ENCODE measurements at regions not wholly inside any gene's neighbourhood (a gene's known extent, or its start where the extent isn't known, plus 50 kb on each side); places are given as distances from the start of the nearest gene placed in this dataset.

DNA sequence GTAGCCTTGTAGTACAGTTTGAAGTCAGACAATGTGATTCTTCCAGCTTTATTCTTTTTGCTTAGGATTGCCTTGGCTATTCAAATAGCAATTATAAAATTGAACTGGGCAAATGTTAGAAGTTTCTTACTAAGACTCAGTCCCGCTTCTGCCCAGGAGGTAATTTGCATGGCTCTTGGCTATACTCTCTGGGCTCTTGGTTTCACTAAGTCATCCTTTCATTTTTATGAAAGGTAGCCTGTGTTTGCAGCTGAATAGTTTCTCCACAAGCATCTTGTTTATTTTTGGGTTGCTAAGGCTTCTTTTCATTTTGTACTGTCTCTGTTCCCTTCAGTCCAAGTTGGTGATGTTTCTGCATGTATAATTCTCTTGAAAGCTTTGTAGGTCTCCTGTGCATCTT lies 340.6 kb downstream of the SH2D4B start:
- Histone ChIP-seq H3K9me3 (ENCODE audit: low read depth, low read length, poor library complexity, severe bottlenecking) (no peaks in the 10 kb centered on the region), H3K4me1 (ENCODE audit: insufficient read depth, low read length, poor library complexity, severe bottlenecking) (no peaks in the 10 kb centered on the region), H3K27me3 (replicated peaks; ENCODE audit: insufficient read depth, low read depth, low read length, poor library complexity) (no peaks in the 10 kb centered on the region), H3K27ac (ENCODE audit: low read depth, low read length, poor library complexity, severe bottlenecking) (no peak overlapping the region), H3K36me3 (ENCODE audit: insufficient read depth, low read length, poor library complexity, severe bottlenecking) (no peaks in the 10 kb centered on the region), H3K4me3 (ENCODE audit: low read depth, low read length, poor library complexity, severe bottlenecking) (no peak overlapping the region)
- POLR2A ChIA-PET (ENCODE audit: low non-redundant PET) = no interaction called here
- no peak for DNase-seq (ENCODE audit: low spot score)
- BruUV-seq (replicated peaks) = no TSS peak
- intact Hi-C loops (cut with micrococcal nuclease; ENCODE audit: unreplicated experiment) = no loop called here
- TF ChIP-seq EZH2 (IDR thresholded peaks at IDR 0.05; ENCODE audit: borderline replicate concordance, low read depth, low read length, poor library complexity, severe bottlenecking) (no peak), CTCF (conservative IDR thresholded peaks at IDR 0.05; ENCODE audit: low read depth, low read length) (no peak)
- CTCF ChIA-PET = no interaction called here

- DNase-seq (ENCODE audit: low spot score) = no peak
- no TSS peak for BruUV-seq (replicated peaks)
- Histone ChIP-seq H3K4me3 (ENCODE audit: low read depth, low read length, poor library complexity, severe bottlenecking) (no peak overlapping the region), H3K4me1 (ENCODE audit: insufficient read depth, low read length, poor library complexity, severe bottlenecking) (no peaks in the 10 kb centered on the region), H3K9me3 (ENCODE audit: low read depth, low read length, poor library complexity, severe bottlenecking) (no peaks in the 10 kb centered on the region), H3K36me3 (ENCODE audit: insufficient read depth, low read length, poor library complexity, severe bottlenecking) (no peaks in the 10 kb centered on the region), H3K27ac (ENCODE audit: low read depth, low read length, poor library complexity, severe bottlenecking) (no peak overlapping the region), H3K27me3 (replicated peaks; ENCODE audit: insufficient read depth, low read depth, low read length, poor library complexity) (no peaks in the 10 kb centered on the region)
- CTCF ChIA-PET = no interaction called here
- intact Hi-C loops (cut with micrococcal nuclease; ENCODE audit: unreplicated experiment) = no loop called here
- TF ChIP-seq CTCF (conservative IDR thresholded peaks at IDR 0.05; ENCODE audit: low read depth, low read length) = no peak
- TF ChIP-seq EZH2 (IDR thresholded peaks at IDR 0.05; ENCODE audit: borderline replicate concordance, low read depth, low read length, poor library complexity, severe bottlenecking) = no peak
- POLR2A ChIA-PET (ENCODE audit: low non-redundant PET) = no interaction called here
Measured at GRCh38 chr10:80890146-80890545, 352.4 kb downstream of the SH2D4B start.

DNA sequence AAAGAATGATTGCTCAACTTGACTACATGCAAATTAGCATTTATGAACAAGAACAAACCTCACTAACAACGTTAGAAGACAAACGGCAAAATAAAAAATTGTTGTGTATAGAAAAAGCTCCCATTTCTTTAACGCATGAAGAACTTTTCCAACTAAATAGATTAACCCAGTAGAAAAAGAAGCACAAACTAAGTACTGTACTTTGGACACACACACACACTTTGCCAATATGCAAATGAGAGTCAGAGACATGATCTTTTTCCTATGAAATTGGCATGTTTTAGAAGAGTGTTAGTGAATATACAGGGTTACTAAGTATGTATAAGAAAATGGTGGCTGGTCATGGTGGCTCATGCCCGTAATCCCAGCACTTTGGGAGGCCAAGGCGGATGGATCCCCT lies 355.6 kb downstream of the SH2D4B start:
- ChIA-PET CTCF (no interaction called here), POLR2A (ENCODE audit: low non-redundant PET) (no interaction called here)
- intact Hi-C loops (cut with micrococcal nuclease; ENCODE audit: unreplicated experiment) = no loop called here
- Histone ChIP-seq H3K4me3 (ENCODE audit: low read depth, low read length, poor library complexity, severe bottlenecking) (no peak overlapping the region), H3K9me3 (ENCODE audit: low read depth, low read length, poor library complexity, severe bottlenecking) (no peaks in the 10 kb centered on the region), H3K27ac (ENCODE audit: low read depth, low read length, poor library complexity, severe bottlenecking) (no peak overlapping the region), H3K4me1 (ENCODE audit: insufficient read depth, low read length, poor library complexity, severe bottlenecking) (no peaks in the 10 kb centered on the region), H3K36me3 (ENCODE audit: insufficient read depth, low read length, poor library complexity, severe bottlenecking) (no peaks in the 10 kb centered on the region), H3K27me3 (replicated peaks; ENCODE audit: insufficient read depth, low read depth, low read length, poor library complexity) (no peaks in the 10 kb centered on the region)
- BruUV-seq (replicated peaks) = no TSS peak
- TF ChIP-seq EZH2 (IDR thresholded peaks at IDR 0.05; ENCODE audit: borderline replicate concordance, low read depth, low read length, poor library complexity, severe bottlenecking) (no peak), CTCF (conservative IDR thresholded peaks at IDR 0.05; ENCODE audit: low read depth, low read length) (no peak)
- no peak for DNase-seq (ENCODE audit: low spot score)

All from A673 (cell line).